Prostate gland (tissue), 2 donors: ENCODE measurements at regions not wholly inside any gene's neighbourhood (a gene's known extent, or its start where the extent isn't known, plus 50 kb on each side); places are given as distances from the start of the nearest gene placed in this dataset.

Experiments
- DNase-seq: peaks from one replicate; pipeline ENCODE4 v3.0.0-alpha.2; 2019; ENCODE audit warnings: low spot score
- H3K27ac ChIP-seq, 2 donors: fragments of 200-600 bp; sonication (generic); 2 replicates each; pipeline ENCODE4 v1.5.1; 2017 to 2019
- H3K27me3 ChIP-seq: fragments of 200-600 bp; sonication (generic); replicated peaks from 2 replicates; pipeline ENCODE4 v1.5.1; 2019; ENCODE audit not compliant: insufficient read depth
- H3K36me3 ChIP-seq, 2 donors: fragments of 200-600 bp; sonication (generic); 1 replicate in 1 of 2; 2 replicates in 1 of 2; pipeline versions ENCODE4 v1.5.1 to v1.8.1; 2017 to 2019
- H3K4me1 ChIP-seq: fragments of 200-600 bp; sonication (generic); replicated peaks from 2 replicates; pipeline ENCODE4 v1.5.1; 2019
- H3K4me3 ChIP-seq, 2 donors: fragments of 200-600 bp; sonication (generic); 2 replicates each; pipeline ENCODE4 v1.5.1; 2017 to 2019
- H3K9me3 ChIP-seq: fragments of 200-600 bp; sonication (generic); 2 replicates; pipeline ENCODE4 v1.5.1; 2017
- CTCF ChIP-seq, 4 experiments: fragments of 200-600 bp in 2 of 4; fragments of 450-650 bp in 2 of 4; sonication (generic) in 2 of 4; IDR thresholded peaks; 1 replicate in 3 of 4; 2 replicates in 1 of 4; pipeline ENCODE4 v1.5.1; 2016 to 2019; ENCODE audit warnings: antibody characterized with exemption in 4 of 4, mild to moderate bottlenecking in 2 of 4, moderate library complexity in 2 of 4
- POLR2A ChIP-seq: fragments of 450-650 bp; IDR thresholded peaks from one replicate; pipeline ENCODE4 v1.6.1; 2016; ENCODE audit warnings: antibody characterized with exemption, mild to moderate bottlenecking
- POLR2AphosphoS5 ChIP-seq: sonication (generic); formaldehyde crosslinking; IDR thresholded peaks from one replicate; pipeline ENCODE4 v1.6.1; 2017; ENCODE audit warnings: antibody characterized with exemption
- WGBS: methylation state at CpG from one replicate; pipeline ENCODE4 v1.1.5; 2018; 5-methylcytosine and 5-hydroxymethylcytosine counted together
- intact Hi-C: fragments of 100-400 bp; cut with DNase I; formaldehyde crosslinking; loops from one replicate; pipeline ENCODE4 v1.14.2; 2022

DNA sequence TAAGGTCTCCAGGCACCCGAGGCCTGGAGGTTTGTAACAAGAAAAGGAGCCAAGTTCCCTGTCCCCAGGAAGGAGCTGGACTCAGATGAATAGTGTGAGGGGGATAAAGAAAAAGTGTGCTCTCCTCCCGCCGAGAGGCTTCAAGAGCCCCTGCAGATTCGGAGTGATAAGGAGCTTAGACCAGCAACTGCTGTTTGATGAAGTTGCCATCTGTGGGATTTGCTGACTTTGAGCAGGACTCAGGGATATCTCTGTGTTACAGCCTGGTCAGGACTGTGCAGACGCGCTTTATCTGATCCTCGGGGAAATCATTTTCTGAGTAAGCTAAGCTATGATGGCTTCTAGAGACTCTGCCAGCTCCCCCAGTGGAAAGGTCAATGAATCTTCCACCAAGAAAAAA is 1017.0 kb downstream of the TBC1D22A start:
- Histone ChIP-seq H3K9me3 (no peaks in the 10 kb centered on the region), H3K4me1 (no peaks in the 10 kb centered on the region), H3K4me3 (no peak overlapping the region), H3K27me3 (no peaks in the 10 kb centered on the region), H3K36me3 (no peaks in the 10 kb centered on the region), H3K27ac (no peak overlapping the region)
- intact Hi-C loops: no loop called here
- TF ChIP-seq CTCF (IDR thresholded peaks at IDR 0.05) (no peak), POLR2AphosphoS5 (no peak), POLR2A (no peak)
- no peak for DNase-seq
- 33% methylated on average over 7 of the region's 7 CpGs for WGBS

DNA sequence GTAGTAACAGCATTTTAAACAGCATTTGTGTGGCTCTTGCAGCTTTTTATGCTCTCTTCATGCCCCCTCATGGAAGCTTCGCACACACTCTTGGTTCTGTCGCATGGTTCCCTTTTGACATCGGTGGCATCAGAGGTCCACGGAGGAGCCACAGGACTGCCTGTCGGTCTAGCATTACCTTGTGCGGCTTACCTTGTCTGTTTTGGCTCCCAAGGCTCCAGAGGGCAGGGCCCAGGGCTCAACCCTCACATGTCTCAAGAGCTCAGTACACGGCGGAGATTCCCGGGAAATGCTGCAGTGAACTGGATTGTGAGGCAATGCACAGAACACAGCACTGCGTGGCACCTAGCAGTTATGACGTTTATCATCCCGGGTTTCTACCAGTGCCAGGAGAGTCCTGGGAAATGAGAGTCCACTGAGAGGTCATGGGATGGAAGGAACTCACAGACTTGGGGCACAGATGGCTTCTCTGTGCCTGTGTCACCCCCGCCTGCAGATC is 1015.8 kb downstream of the TBC1D22A start:
- no peaks in the 10 kb centered on the region for H3K9me3 ChIP-seq
- no peak for DNase-seq
- H3K4me3 ChIP-seq: no peak overlapping the region
- TF ChIP-seq POLR2AphosphoS5 (no peak), CTCF (IDR thresholded peaks at IDR 0.05) (no peak), POLR2A (no peak)
- intact Hi-C loops: no loop called here
- no peaks in the 10 kb centered on the region for H3K36me3 ChIP-seq
- no peaks in the 10 kb centered on the region for H3K27me3 ChIP-seq
- 94% methylated on average over 13 of the region's 13 CpGs for WGBS
- H3K27ac ChIP-seq: no peak overlapping the region
- H3K4me1 ChIP-seq: no peaks in the 10 kb centered on the region

DNA sequence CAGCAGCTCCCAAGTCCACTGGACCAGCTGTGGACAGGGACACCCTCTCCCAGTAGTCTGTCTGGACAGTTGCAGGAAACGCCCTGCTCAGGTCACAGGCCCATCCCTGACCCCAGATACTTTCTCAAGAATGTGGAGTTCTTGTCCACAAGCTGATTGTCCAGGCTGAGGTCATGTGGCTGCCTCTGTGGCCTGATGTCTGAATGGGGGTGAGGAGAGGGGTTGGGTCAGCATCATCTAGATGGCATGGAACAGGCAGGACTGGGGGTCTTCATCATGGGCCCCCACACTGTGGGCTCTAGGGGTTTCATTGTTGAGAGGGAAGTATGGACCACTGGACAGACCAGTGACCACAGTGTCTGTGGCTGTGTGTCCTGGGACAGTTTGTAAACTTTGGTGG is 1015.0 kb downstream of the TBC1D22A start:
- Histone ChIP-seq H3K27ac (no peak overlapping the region), H3K27me3 (no peaks in the 10 kb centered on the region), H3K9me3 (no peaks in the 10 kb centered on the region), H3K4me3 (no peak overlapping the region), H3K4me1 (no peaks in the 10 kb centered on the region), H3K36me3 (no peaks in the 10 kb centered on the region)
- intact Hi-C loops: no loop called here
- 72% methylated on average over 1 of the region's 1 CpG for WGBS
- TF ChIP-seq POLR2AphosphoS5: no peak
- TF ChIP-seq POLR2A: no peak
- no peak for TF ChIP-seq CTCF (IDR thresholded peaks at IDR 0.05)
- DNase-seq: no peak

GRCh38 chr22:47776329-47776728 is 1013.9 kb downstream of the TBC1D22A start:
- H3K27ac ChIP-seq: no peak overlapping the region
- TF ChIP-seq CTCF (IDR thresholded peaks at IDR 0.05) (no peak), POLR2AphosphoS5 (no peak), POLR2A (no peak)
- no peaks in the 10 kb centered on the region for H3K4me1 ChIP-seq
- no peaks in the 10 kb centered on the region for H3K9me3 ChIP-seq
- no peak overlapping the region for H3K4me3 ChIP-seq
- intact Hi-C loops: no loop called here
- no peak for DNase-seq
- no peaks in the 10 kb centered on the region for H3K27me3 ChIP-seq
- WGBS: 53% methylated on average over 10 of the region's 10 CpGs
- H3K36me3 ChIP-seq: no peaks in the 10 kb centered on the region

DNA sequence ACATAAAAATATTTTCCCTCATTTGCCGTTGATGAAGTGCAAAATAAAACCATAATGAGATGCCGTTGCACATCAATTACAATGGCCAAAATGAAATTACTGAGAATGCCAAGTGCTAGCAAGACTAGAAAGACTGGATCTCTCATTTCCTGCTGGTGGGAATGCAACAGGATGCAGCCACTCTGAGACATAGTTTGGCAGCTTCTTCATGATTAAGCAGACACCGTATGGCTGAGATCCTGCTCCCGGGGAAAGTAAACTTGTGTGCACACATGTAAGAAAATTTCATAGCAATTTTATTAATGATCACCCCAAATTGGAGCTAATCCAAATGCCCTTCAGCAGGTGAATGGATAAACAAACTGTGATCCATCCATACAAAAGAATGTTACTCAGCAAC is 1013.2 kb downstream of the TBC1D22A start:
- Histone ChIP-seq H3K4me1 (no peaks in the 10 kb centered on the region), H3K9me3 (no peaks in the 10 kb centered on the region), H3K4me3 (no peak overlapping the region), H3K27me3 (no peaks in the 10 kb centered on the region), H3K36me3 (no peaks in the 10 kb centered on the region), H3K27ac (no peak overlapping the region)
- TF ChIP-seq POLR2A (no peak), CTCF (IDR thresholded peaks at IDR 0.05) (no peak), POLR2AphosphoS5 (no peak)
- intact Hi-C loops: no loop called here
- 31% methylated on average over 4 of the region's 4 CpGs for WGBS
- no peak for DNase-seq
